RWPE1 (cell line): ENCODE measurements at regions not wholly inside any gene's neighbourhood (a gene's known extent, or its start where the extent isn't known, plus 50 kb on each side); places are given as distances from the start of the nearest gene placed in this dataset.

Experiments used
- CTCF ChIA-PET: fragments of 350-600 bp; sonication (Branson Sonifier 250); formaldehyde crosslinking; extraction: SDS; loops from one replicate; lab custom pipeline; 2021; lab: Yijun Ruan, JAX
- POLR2A ChIA-PET: fragments of 400-600 bp; formaldehyde crosslinking; extraction: SDS; loops from one replicate; lab custom pipeline; 2020; ENCODE audit warnings: antibody characterized with exemption; ENCODE audit not compliant: low non-redundant PET; lab: Yijun Ruan, JAX
- DNase-seq: peaks from one replicate; pipeline ENCODE4 v3.0.0; 2012; ENCODE audit warnings: low spot score
- H3K27ac ChIP-seq: fragments of 450-650 bp; 2 replicates; pipeline ENCODE4 v1.5.1; 2017
- TF ChIP-seq, protein P1 (sequence below): fragments of 450-650 bp; conservative IDR thresholded peaks from 2 replicates; pipeline ENCODE4 v1.5.1; 2017; ENCODE audit warnings: low read depth, mild to moderate bottlenecking

DNA sequence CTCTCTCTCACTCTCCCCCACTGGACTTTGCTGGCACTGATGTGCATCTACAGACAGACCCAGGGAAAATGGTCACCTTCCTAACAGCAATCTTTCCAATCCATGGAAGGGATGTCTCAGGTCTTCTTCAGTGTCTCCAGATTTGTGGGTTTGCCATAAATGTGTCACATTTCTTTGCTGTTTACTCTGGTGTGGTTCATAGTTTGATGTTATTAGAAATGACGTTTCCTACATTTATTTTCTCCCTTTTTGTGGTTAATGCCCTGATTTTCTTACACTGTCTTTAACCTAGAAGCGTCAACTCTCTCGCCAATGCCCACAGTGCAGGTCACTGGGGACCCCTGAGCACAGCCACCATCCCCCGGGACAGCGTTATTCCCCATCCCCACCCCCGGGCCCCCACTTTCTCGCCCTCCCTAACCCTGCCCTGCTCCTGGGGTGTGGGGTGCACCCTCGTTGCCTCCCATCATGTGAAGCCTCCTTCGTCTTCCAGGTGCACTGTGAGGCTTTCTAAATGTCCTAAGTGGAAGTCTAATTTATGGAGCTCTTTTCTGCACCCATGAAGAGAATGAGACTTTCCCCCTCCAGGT is 86.5 kb downstream of the YTHDF1 start:
- TF ChIP-seq, protein P1, sequence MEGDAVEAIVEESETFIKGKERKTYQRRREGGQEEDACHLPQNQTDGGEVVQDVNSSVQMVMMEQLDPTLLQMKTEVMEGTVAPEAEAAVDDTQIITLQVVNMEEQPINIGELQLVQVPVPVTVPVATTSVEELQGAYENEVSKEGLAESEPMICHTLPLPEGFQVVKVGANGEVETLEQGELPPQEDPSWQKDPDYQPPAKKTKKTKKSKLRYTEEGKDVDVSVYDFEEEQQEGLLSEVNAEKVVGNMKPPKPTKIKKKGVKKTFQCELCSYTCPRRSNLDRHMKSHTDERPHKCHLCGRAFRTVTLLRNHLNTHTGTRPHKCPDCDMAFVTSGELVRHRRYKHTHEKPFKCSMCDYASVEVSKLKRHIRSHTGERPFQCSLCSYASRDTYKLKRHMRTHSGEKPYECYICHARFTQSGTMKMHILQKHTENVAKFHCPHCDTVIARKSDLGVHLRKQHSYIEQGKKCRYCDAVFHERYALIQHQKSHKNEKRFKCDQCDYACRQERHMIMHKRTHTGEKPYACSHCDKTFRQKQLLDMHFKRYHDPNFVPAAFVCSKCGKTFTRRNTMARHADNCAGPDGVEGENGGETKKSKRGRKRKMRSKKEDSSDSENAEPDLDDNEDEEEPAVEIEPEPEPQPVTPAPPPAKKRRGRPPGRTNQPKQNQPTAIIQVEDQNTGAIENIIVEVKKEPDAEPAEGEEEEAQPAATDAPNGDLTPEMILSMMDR = no peak
- no peak for DNase-seq
- ChIA-PET POLR2A (no interaction called here), CTCF (no interaction called here)
- no peak overlapping the region for H3K27ac ChIP-seq

DNA sequence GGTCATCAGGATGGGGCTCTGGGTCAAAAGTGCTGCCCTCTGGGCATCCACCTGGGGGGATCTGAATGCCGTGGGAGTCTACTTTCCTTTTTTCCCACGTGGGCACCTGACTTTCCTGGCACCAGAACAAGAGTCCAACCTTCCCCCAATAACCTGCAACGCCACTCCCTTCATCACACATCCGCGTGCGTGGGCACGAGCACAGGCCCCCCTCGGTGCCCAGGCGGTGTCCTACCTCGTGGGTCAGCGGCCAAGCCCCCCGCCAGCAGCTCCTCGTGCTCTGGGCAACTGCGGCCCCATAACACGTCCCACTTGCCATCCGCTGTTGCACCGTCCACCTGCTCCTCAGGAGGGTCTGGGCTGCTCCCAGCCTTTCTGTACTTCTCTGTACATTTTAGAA is 87.0 kb downstream of the YTHDF1 start:
- POLR2A ChIA-PET = no interaction called here
- CTCF ChIA-PET = no interaction called here
- TF ChIP-seq, protein P1 = no peak
- no peak overlapping the region for H3K27ac ChIP-seq
- no peak for DNase-seq

DNA sequence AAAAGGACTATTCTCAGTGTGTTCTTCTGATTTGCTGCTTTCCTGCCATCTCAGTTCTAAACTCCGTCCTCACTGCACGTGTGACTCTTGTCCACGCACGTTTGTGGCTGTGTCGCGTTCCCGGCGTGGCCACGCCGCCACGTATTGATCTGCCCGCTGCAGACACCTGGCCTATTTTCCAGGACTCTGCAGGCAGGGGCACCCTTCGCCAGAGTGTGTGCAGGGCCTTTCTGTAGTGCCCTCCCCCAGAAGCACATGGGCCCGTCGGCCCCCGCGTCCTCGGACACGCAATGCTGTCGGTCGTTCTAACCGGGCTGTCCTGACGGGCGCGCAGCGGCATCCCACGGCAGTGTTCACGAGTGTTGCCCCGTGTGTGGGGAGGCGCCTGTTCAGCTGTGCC is 87.6 kb downstream of the YTHDF1 start:
- ChIA-PET POLR2A (no interaction called here), CTCF (no interaction called here)
- no peak overlapping the region for H3K27ac ChIP-seq
- TF ChIP-seq, protein P1 = no peak
- no peak for DNase-seq

DNA sequence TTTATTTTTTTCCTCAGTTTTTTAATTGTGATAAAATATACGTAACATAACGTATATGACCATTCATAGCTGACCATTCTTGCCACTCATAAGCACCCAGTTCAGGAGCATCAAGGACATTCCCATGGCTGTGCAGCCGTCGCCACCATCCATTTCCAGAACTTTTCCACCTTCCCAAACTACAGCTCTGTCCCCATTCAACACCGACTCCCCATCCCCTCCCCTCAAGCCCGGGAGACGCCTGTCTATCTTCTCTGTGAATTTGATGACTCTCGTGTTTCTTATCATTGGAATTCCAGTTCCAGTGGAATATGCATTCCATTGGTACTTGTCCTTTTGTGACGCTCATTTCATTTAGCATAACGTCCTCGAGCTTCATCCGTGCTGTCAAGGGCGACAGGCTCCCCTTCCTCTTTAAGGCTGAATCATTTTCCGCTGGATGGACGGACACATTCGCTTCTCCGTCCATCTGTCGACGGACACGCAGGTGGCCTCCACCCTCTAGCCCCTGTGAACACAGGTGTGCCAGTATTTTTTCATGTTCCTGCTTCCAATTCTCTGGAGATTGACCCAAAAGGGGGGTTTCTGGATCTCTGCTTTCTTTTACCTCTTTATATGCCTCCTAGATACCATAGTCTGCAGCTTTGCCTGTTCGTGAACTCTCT is 88.1 kb downstream of the YTHDF1 start:
- no peak overlapping the region for H3K27ac ChIP-seq
- TF ChIP-seq, protein P1 = no peak
- ChIA-PET POLR2A (no interaction called here), CTCF (interaction anchor here (0.5 to 0.6 kb wide), 2 partner anchors 331 to 516 kb away, joined by 3 to 4 read pairs; no protein-coding TSS in a partner anchor)
- no peak for DNase-seq

DNA sequence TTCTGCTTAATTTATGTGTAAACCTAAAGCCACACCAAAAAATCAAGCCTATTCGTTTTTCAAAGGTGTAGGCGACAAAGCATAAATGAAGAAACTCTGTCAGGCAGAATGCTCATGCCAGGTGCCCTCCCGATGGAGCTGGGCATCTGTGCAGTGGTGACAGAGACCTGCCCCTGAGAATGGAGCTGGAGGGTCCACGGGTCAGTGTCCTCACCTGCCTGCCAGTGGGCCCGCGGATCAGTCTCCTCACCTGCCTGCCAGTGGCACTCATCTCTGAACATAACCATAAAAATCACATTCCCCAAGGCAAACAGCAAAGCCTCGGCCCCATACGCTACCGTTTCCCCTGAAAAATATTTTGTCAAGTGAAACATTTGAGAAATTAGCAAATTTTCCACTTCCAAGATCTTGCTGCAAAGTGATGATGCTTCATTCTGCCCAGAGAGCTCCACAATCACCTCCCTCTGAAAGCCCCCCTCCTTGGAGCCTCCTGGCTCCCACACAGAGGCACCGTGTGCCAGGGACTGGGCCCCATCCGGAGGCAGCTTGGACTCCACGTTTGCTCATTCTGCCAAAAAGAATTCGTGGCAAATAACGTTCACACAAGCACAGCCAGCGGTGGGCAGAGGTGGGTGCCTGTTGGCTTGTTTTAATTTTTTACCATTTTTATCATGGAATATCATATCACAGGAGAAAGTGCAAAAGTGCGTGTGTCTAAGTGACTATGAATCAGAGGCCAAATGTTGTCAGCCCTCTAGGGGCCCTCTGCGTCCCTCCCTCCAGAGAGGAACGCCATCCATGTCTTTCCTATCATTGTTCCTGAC is 88.8 kb downstream of the YTHDF1 start:
- no peak overlapping the region for H3K27ac ChIP-seq
- ChIA-PET POLR2A (no interaction called here), CTCF (interaction anchor here (0.6 to 1.6 kb wide), 2 partner anchors 96 to 516 kb away, joined by 4 to 5 read pairs; no protein-coding TSS in a partner anchor)
- TF ChIP-seq, protein P1 = no peak
- DNase-seq = no peak

DNA sequence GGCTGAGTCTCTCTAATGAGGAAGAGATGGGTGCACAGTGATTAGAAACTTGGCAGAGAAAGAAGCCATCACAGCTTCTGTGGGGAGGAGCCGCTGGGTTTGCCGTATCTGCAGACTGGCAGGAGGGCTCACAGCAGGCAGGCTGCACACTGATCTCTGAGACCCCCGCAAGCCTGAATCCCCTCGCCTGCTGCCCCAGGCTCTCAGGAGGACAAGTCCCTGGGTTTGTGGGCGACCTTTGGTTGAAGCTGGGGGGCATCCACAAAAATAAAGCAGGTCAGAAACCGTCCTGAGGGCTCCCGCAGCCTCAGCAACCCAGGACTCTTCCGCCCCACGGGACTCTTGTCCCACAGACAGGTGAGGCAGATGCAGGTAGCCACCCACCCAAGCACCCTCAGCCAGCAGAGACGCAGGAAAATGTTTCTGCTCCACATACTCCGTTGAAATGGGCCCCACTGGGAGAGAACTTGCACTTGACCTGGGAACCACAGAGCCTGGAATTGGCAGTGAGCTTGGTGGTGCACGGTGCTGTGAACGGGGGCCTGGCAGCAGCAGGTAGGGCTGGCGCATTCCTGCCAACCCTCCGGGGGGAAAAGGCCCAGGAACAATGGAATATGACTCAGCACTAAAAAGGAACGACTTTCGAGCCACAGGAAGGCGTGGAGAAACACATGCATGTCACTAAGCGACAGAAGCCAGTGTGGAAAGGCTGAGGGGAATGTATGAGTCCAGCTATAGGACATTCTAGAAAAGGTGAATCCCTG is 89.9 kb downstream of the YTHDF1 start:
- ChIA-PET CTCF (interaction anchor here (1.6 kb wide), 1 partner anchor 97 kb away, joined by 5 read pairs; no protein-coding TSS in a partner anchor), POLR2A (no interaction called here)
- no peak overlapping the region for H3K27ac ChIP-seq
- no peak for DNase-seq
- TF ChIP-seq, protein P1 = no peak
